A549 (cell line): ENCODE measurements at regions not wholly inside any gene's neighbourhood (a gene's known extent, or its start where the extent isn't known, plus 50 kb on each side); places are given as distances from the start of the nearest gene placed in this dataset.

ENCODE experiments used
- ATAC-seq, 2 experiments: fragments of 200-7000 bp in 1 of 2; fragments of >200 bp in 1 of 2; cut with Nextera tagmentation in 1 of 2; cut with Tn5 transposase in 1 of 2; 3 replicates each; pipeline versions ENCODE4 v1.8.0 to v1.9.1; 2018 to 2020; ENCODE audit warnings: mild to moderate bottlenecking in 1 of 2, moderate library complexity in 1 of 2
- CTCF ChIA-PET: fragments of 300-600 bp; sonication (Branson Sonifier 250); formaldehyde crosslinking; extraction: SDS; loops from one replicate; lab custom pipeline; 2021; ENCODE audit warnings: antibody characterized with exemption, inconsistent platforms; lab: Yijun Ruan, JAX
- POLR2A ChIA-PET: fragments of 350-600 bp; formaldehyde crosslinking; extraction: SDS; loops from one replicate; lab custom pipeline; 2021; ENCODE audit warnings: antibody characterized with exemption, inconsistent platforms; lab: Yijun Ruan, JAX
- DNase-seq, 2 experiments: peaks; one replicate each; pipeline versions ENCODE4 v3.0.0 to v3.0.0-alpha.2; 2011 to 2016; ENCODE audit warnings: low read depth in 1 of 2, low spot score in 1 of 2
- FAIRE-seq: peaks from 2 replicates; lab custom pipeline; 2011; peaks lifted over from hg19 to GRCh38; lab: Jason Lieb, UNC
- H3K27ac ChIP-seq, 2 experiments: fragments of >200 bp; sonication (Bioruptor Twin); formaldehyde crosslinking; 3 replicates each; pipeline ENCODE4 v1.5.1; 2016 to 2017
- H3K4me1 ChIP-seq: fragments of >200 bp; sonication (Bioruptor Twin); formaldehyde crosslinking; 3 replicates; pipeline ENCODE4 v1.6.1; 2016
- H3K4me2 ChIP-seq: fragments of >200 bp; sonication (Bioruptor Twin); formaldehyde crosslinking; 3 replicates; pipeline ENCODE4 v1.6.1; 2016
- H3K4me3 ChIP-seq: fragments of >200 bp; sonication (Bioruptor Twin); formaldehyde crosslinking; 3 replicates; pipeline ENCODE4 v1.5.1; 2016
- H3K9me3 ChIP-seq: fragments of >200 bp; sonication (Bioruptor Twin); formaldehyde crosslinking; 3 replicates; pipeline ENCODE4 v1.6.1; 2016
- ATOH8 ChIP-seq: fragments of 250-450 bp; sonication (Bioruptor Pico); IDR thresholded peaks from 2 replicates; pipeline ENCODE4 v1.5.0; 2020; ENCODE audit warnings: low read depth, mild to moderate bottlenecking, moderate library complexity
- CBX8 ChIP-seq: fragments of 200-600 bp; sonication (generic); IDR thresholded peaks from 2 replicates; pipeline ENCODE4 v1.6.1; 2016
- CHD4 ChIP-seq: fragments of 200-600 bp; sonication (generic); IDR thresholded peaks from 2 replicates; pipeline ENCODE4 v1.6.1; 2016; ENCODE audit warnings: antibody characterized with exemption, mild to moderate bottlenecking, borderline replicate concordance
- CTCF ChIP-seq: fragments of >200 bp; sonication (Bioruptor Twin); formaldehyde crosslinking; IDR thresholded peaks from 3 replicates; pipeline ENCODE4 v1.5.1; 2016
- E2F6 ChIP-seq: IDR thresholded peaks from 2 replicates; pipeline ENCODE4 v1.6.1; 2012; ENCODE audit warnings: low read depth, borderline replicate concordance
- EHMT2 ChIP-seq: fragments of 200-600 bp; sonication (generic); IDR thresholded peaks from 2 replicates; pipeline ENCODE4 v1.6.1; 2016; ENCODE audit warnings: antibody characterized with exemption, low read depth, mild to moderate bottlenecking, moderate library complexity
- ELK1 ChIP-seq: fragments of 150-350 bp; IDR thresholded peaks from 2 replicates; pipeline ENCODE4 v1.6.1; 2014; ENCODE audit warnings: low read depth, mild to moderate bottlenecking, low read length
- FOSL2 ChIP-seq, 2 experiments: fragments of 450-650 bp in 1 of 2; fragments of >200 bp in 1 of 2; sonication (Bioruptor Twin) in 1 of 2; formaldehyde crosslinking; IDR thresholded peaks; 2 replicates each; pipeline versions ENCODE4 v1.5.0 to v1.6.1; 2016 to 2020; ENCODE audit warnings: mild to moderate bottlenecking in 1 of 2, moderate library complexity in 1 of 2
- FOXS1 ChIP-seq: fragments of 250-450 bp; sonication (Bioruptor Pico); IDR thresholded peaks from 2 replicates; pipeline ENCODE4 v1.5.0; 2020; ENCODE audit warnings: mild to moderate bottlenecking, moderate library complexity
- GATA3 ChIP-seq: IDR thresholded peaks from 2 replicates; pipeline ENCODE4 v1.6.1; 2012; ENCODE audit warnings: borderline replicate concordance
- JUN ChIP-seq, 2 experiments: fragments of >200 bp; sonication (Bioruptor Twin); formaldehyde crosslinking; IDR thresholded peaks; 2 replicates in 1 of 2; 3 replicates in 1 of 2; pipeline ENCODE4 v1.6.1; 2016 to 2017
- KDM1A ChIP-seq: fragments of 200-600 bp; sonication (generic); IDR thresholded peaks from 2 replicates; pipeline ENCODE4 v1.6.1; 2016; ENCODE audit warnings: low read depth, mild to moderate bottlenecking
- MAFK ChIP-seq: fragments of 450-650 bp; IDR thresholded peaks from 2 replicates; pipeline ENCODE4 v1.6.1; 2014; ENCODE audit not compliant: partially characterized antibody
- MYC ChIP-seq: IDR thresholded peaks from 2 replicates; pipeline ENCODE4 v1.6.1; 2012; ENCODE audit warnings: mild to moderate bottlenecking, inconsistent platforms, low read length, improper control_type of control experiment, borderline replicate concordance
- PBX3 ChIP-seq: IDR thresholded peaks from 2 replicates; pipeline ENCODE4 v1.6.1; 2012
- POLR2AphosphoS2 ChIP-seq: conservative IDR thresholded peaks from 2 replicates; pipeline ENCODE4 v1.6.1; 2012; ENCODE audit warnings: low read length, improper control_type of control experiment, inconsistent platforms
- RFX5 ChIP-seq: fragments of 450-650 bp; IDR thresholded peaks from 2 replicates; pipeline ENCODE4 v1.7.1; 2014; ENCODE audit warnings: antibody characterized with exemption, mild to moderate bottlenecking, moderate library complexity
- SMC3 ChIP-seq: fragments of >200 bp; sonication (Bioruptor Twin); formaldehyde crosslinking; IDR thresholded peaks from 3 replicates; pipeline ENCODE4 v1.6.1; 2018; ENCODE audit warnings: inconsistent platforms
- USF2 ChIP-seq: fragments of 450-650 bp; IDR thresholded peaks from 2 replicates; pipeline ENCODE4 v1.6.1; 2014; ENCODE audit warnings: antibody characterized with exemption
- WGBS: methylation state at CpG from one replicate; pipeline ENCODE4 v1.1.6; 2017; ENCODE audit errors: missing lambda C conversion rate; 5-methylcytosine and 5-hydroxymethylcytosine counted together

- FAIRE-seq (no peak), DNase-seq (no peak), ATAC-seq (no peak)
- POLR2A ChIA-PET, result no interaction called here
- Histone ChIP-seq H3K4me3 (no peak overlapping the region), H3K27ac (no peak overlapping the region), H3K4me1 (no peaks in the 10 kb centered on the region), H3K4me2 (no peak overlapping the region), H3K9me3 (peaks cover 8% of the 10 kb centered on the region; the same call in 2 of the 3 replicates)
- TF ChIP-seq ELK1 (no peak), GATA3 (no peak), CBX8 (no peak), SMC3 (no peak), FOSL2 (IDR thresholded peaks at IDR 0.05) (no peak), FOSL2 (CRISPR knock-in tag; IDR thresholded peaks at IDR 0.05) (no peak), FOXS1 (CRISPR knock-in tag) (no peak), CTCF (no peak), ATOH8 (no peak), USF2 (no peak), JUN (IDR thresholded peaks at IDR 0.05) (no peak), EHMT2 (no peak), POLR2AphosphoS2 (no peak), E2F6 (no peak), RFX5 (no peak), PBX3 (no peak), CHD4 (no peak)
- CTCF ChIA-PET, result no interaction called here
Observed at GRCh38 chr5:85488295-85488694, 1103.6 kb upstream of the EDIL3 start.

GRCh38 chr5:85500869-85501268 is 1116.2 kb upstream of the EDIL3 start:
- no peak for ATAC-seq
- no peak for TF ChIP-seq MAFK
- TF ChIP-seq MYC, result no peak
- Histone ChIP-seq H3K9me3 (0 out of 3 replicates have a peak, but pooled peaks cover 3% of the 10 kb centered on the region), H3K4me1 (no peaks in the 10 kb centered on the region), H3K27ac (no peak overlapping the region), H3K4me2 (no peak overlapping the region), H3K4me3 (no peak overlapping the region)
- DNase-seq, result no peak
- ChIA-PET CTCF (no interaction called here), POLR2A (no interaction called here)
- no peak for FAIRE-seq

- FAIRE-seq, result no peak
- no peak for TF ChIP-seq KDM1A
- TF ChIP-seq FOXS1 (CRISPR knock-in tag), result no peak
- no peak overlapping the region for H3K4me3 ChIP-seq
- ChIA-PET POLR2A (no interaction called here), CTCF (interaction anchor here (0.8 kb wide), 1 partner anchor 9 kb away, joined by 4 read pairs; no protein-coding TSS in a partner anchor)
- no peak overlapping the region for H3K27ac ChIP-seq
- H3K4me1 ChIP-seq, result no peaks in the 10 kb centered on the region
- no peak for DNase-seq
- no peak overlapping the region for H3K4me2 ChIP-seq
- ATAC-seq, result no peak
- WGBS, result 25% methylated on average over 3 of the region's 4 CpGs
- no peaks in the 10 kb centered on the region for H3K9me3 ChIP-seq
Observed at GRCh38 chr5:85512896-85513295, 1104.8 kb upstream of the COX7C start.
